GM19239 (cell line): ENCODE measurements at regions not wholly inside any gene's neighbourhood (a gene's known extent, or its start where the extent isn't known, plus 50 kb on each side); places are given as distances from the start of the nearest gene placed in this dataset.
A peak's percentile ranks its signal among the peaks of the same experiment; 100 is the strongest.

Source experiments
- DNase-seq: peaks from one replicate; pipeline ENCODE4 v3.0.0; 2011; ENCODE audit warnings: low spot score; ENCODE audit not compliant: insufficient read length
- FAIRE-seq: peaks from 2 replicates; lab custom pipeline; 2011; peaks lifted over from hg19 to GRCh38; lab: Jason Lieb, UNC

- DNase-seq (no peak), FAIRE-seq (peak; percentile 42)
These were observed 167.6 kb downstream of the ZNF365 start for GRCh38 chr10:62541811-62542210.

GRCh38 chr10:62543571-62544355 is 169.6 kb downstream of the ZNF365 start:
- DNase-seq: no peak
- FAIRE-seq: no peak

- DNase-seq (no peak), FAIRE-seq (no peak)
These were observed 171.2 kb downstream of the ZNF365 start for GRCh38 chr10:62545160-62546066.

GRCh38 chr10:62548686-62549085 is 174.5 kb downstream of the ZNF365 start:
- FAIRE-seq (no peak), DNase-seq (no peak)

GRCh38 chr10:62550173-62550572 is 176.0 kb downstream of the ZNF365 start:
- DNase-seq (no peak), FAIRE-seq (no peak)

- DNase-seq (peak; percentile 17), FAIRE-seq (peak; percentile 88)
These were observed 180.5 kb downstream of the ZNF365 start for GRCh38 chr10:62554632-62555199.

- DNase-seq (no peak), FAIRE-seq (no peak)
These were observed 185.5 kb downstream of the ZNF365 start for GRCh38 chr10:62559481-62560200.

- no peak for FAIRE-seq
- DNase-seq: no peak
These were observed 186.1 kb downstream of the ZNF365 start for GRCh38 chr10:62560201-62560819.

- no peak for FAIRE-seq
- no peak for DNase-seq
These were observed 187.0 kb downstream of the ZNF365 start for GRCh38 chr10:62561151-62561550.

- FAIRE-seq (no peak), DNase-seq (no peak)
These were observed 187.9 kb downstream of the ZNF365 start for GRCh38 chr10:62562101-62562500.

GRCh38 chr10:62562795-62563194 is 188.6 kb downstream of the ZNF365 start:
- FAIRE-seq (peak; percentile 66), DNase-seq (no peak)

GRCh38 chr10:62573929-62574328 is 199.8 kb downstream of the ZNF365 start:
- no peak for FAIRE-seq

GRCh38 chr10:62577076-62577475 is 202.9 kb downstream of the ZNF365 start:
- DNase-seq: no peak
- peak; percentile 26 for FAIRE-seq

More at GRCh38 chr10:62573929-62574328, 199.8 kb downstream of the ZNF365 start:
- DNase-seq: no peak

GRCh38 chr10:62577666-62578291 is 203.6 kb downstream of the ZNF365 start:
- DNase-seq (no peak), FAIRE-seq (no peak)

- no peak for FAIRE-seq
- no peak for DNase-seq
These were observed 204.1 kb downstream of the ZNF365 start for GRCh38 chr10:62578301-62578700.

- FAIRE-seq (no peak), DNase-seq (no peak)
These were observed 204.7 kb downstream of the ZNF365 start for GRCh38 chr10:62578916-62579315.

- FAIRE-seq (no peak), DNase-seq (no peak)
These were observed 206.2 kb downstream of the ZNF365 start for GRCh38 chr10:62580396-62580795.

GRCh38 chr10:62581351-62581750 is 207.2 kb downstream of the ZNF365 start:
- no peak for DNase-seq
- no peak for FAIRE-seq

GRCh38 chr10:62582101-62582705 is 208.0 kb downstream of the ZNF365 start:
- FAIRE-seq (no peak), DNase-seq (no peak)
